AG04449 (cell line): ENCODE measurements at regions not wholly inside any gene's neighbourhood (a gene's known extent, or its start where the extent isn't known, plus 50 kb on each side); places are given as distances from the start of the nearest gene placed in this dataset.

ENCODE experiments used
- CTCF ChIA-PET: fragments of 350-600 bp; formaldehyde crosslinking; extraction: SDS; loops from one replicate; lab custom pipeline; 2021; ENCODE audit warnings: antibody characterized with exemption; lab: Yijun Ruan, JAX
- POLR2A ChIA-PET: fragments of 400-600, 350-600 bp; formaldehyde crosslinking; extraction: SDS; loops from one replicate; lab custom pipeline; 2020; ENCODE audit warnings: antibody characterized with exemption, inconsistent platforms; lab: Yijun Ruan, JAX
- DNase-seq: peaks from one replicate; pipeline ENCODE4 v3.0.0-alpha.2; 2010; ENCODE audit warnings: low read depth, low spot score
- H3K4me3 ChIP-seq: 2 replicates; pipeline ENCODE4 v1.5.1; 2011; ENCODE audit warnings: low read depth, mild to moderate bottlenecking, control low read depth, low read length
- CTCF ChIP-seq: IDR thresholded peaks from one replicate; pipeline ENCODE4 v1.5.1; 2011; ENCODE audit warnings: mild to moderate bottlenecking, moderate library complexity, low read length, control low read depth, inconsistent platforms; ENCODE audit not compliant: insufficient read depth; ENCODE audit errors: missing control alignments

GRCh38 chr2:59578349-59578748 is 975.1 kb downstream of the BCL11A start:
- POLR2A ChIA-PET = no interaction called here
- TF ChIP-seq CTCF = no peak
- no peak for DNase-seq
- CTCF ChIA-PET = no interaction called here
- H3K4me3 ChIP-seq = no peak overlapping the region

- H3K4me3 ChIP-seq = no peak overlapping the region
- POLR2A ChIA-PET = no interaction called here
- no peak for DNase-seq
- CTCF ChIA-PET = no interaction called here
- TF ChIP-seq CTCF = no peak
Observed at GRCh38 chr2:59575191-59575590, 978.3 kb downstream of the BCL11A start.

DNA sequence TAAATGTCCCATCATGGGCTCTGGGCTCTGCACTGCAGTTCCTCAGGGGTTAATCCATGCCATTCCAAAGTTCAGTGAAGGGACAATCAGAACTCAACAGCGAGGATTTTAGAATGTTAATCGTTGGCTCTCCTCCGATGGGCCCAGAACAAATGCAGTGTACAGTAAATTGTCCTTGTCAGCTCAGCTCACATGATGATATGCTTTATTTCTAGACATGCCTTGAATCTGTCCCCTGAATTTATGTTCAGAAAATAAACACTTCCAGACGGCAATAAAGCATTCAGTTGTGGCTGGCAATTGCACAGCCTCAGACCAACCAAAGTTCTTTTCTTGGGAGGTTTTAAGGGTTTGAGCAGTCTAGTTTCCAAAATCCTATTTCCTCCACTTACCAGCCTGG is 981.2 kb downstream of the BCL11A start:
- DNase-seq = no peak
- ChIA-PET CTCF (no interaction called here), POLR2A (no interaction called here)
- H3K4me3 ChIP-seq = no peak overlapping the region
- TF ChIP-seq CTCF = no peak

DNA sequence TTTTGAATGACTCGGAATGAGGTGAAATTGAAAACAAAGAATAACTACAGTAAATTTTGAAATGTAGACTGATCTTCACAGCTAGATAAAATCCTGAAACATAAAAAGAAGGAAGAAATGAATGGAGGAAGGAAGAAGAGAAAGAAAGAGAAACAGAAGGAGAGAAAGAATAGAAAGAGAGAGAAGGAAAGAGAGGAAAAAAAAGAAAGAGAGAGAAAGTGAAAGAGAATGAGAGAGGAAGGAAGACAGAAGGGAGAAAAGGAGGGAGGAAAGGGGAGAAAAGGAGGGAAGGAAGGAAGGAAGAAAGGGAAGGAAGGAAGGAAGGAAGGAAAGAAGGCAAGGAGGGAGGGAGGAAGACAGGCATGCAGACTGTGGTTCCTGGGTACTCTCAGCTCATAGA is 982.6 kb downstream of the BCL11A start:
- POLR2A ChIA-PET = no interaction called here
- CTCF ChIA-PET = no interaction called here

DNA sequence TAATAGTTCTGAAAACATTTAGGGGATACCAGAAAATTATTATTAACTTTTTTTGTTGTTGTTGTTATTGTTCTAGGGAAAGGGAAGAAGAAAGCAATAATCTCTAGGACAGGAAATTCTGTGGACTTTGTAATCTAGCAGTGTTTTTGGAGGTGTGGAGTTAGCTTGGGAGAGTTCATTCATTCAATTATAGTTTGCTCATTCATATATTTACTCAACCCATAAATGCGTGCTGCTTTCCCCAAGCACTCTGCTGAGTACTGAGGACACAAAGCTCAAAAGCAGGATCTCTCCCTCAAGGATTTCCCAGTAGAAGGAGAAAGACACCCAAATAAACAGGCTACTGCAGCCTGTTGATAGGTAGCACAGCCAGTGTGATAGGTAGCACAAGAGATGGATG is 984.3 kb downstream of the BCL11A start:
- DNase-seq = no peak
- no peak for TF ChIP-seq CTCF
- ChIA-PET POLR2A (no interaction called here), CTCF (no interaction called here)
- no peak overlapping the region for H3K4me3 ChIP-seq

More for the DNA sequence above, 982.6 kb downstream of the BCL11A start:
- H3K4me3 ChIP-seq = no peak overlapping the region
- no peak for DNase-seq
- TF ChIP-seq CTCF = no peak

DNA sequence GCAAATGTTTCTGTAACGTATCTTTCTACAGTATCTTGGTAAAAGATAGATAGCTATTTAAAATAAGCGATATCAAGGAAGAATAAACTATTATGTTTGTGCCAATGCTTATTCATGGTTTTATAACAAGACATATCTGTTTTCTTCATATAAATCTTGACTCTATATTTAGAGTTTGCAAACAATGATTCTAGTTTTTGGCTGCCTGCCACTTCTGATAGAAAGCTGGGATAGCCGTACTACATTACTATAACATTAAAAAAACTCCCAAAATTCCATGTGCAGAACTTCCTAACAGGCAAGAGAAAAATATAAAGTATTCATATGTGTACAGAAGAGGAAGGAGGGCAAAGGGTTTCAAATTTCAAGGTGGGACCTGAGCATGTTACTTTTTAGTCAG is 985.0 kb downstream of the BCL11A start:
- POLR2A ChIA-PET = no interaction called here
- no peak for DNase-seq
- no peak for TF ChIP-seq CTCF
- no peak overlapping the region for H3K4me3 ChIP-seq
- CTCF ChIA-PET = no interaction called here

GRCh38 chr2:59567151-59567550 is 986.3 kb downstream of the BCL11A start:
- no peak for TF ChIP-seq CTCF
- H3K4me3 ChIP-seq = no peak overlapping the region
- CTCF ChIA-PET = no interaction called here
- DNase-seq = no peak
- POLR2A ChIA-PET = no interaction called here
